ENCODE measurements at regions not wholly inside any gene's neighbourhood (a gene's known extent, or its start where the extent isn't known, plus 50 kb on each side); places are given as distances from the start of the nearest gene placed in this dataset.

GRCh38 chr4:36394352-36394903 is 113.0 kb downstream of the DTHD1 start:
- no peaks in the 10 kb centered on the region for H3K36me3 ChIP-seq (ENCODE audit: control insufficient read depth, insufficient read depth, low read length)
- peak; percentile 15 to 44 (median 31) for DNase-seq
- H3K4me3 ChIP-seq (ENCODE audit: insufficient read depth, low read depth, low read length, poor library complexity, severe bottlenecking): no peak overlapping the region
- peak overlapping the region; percentile 27 for H3K27ac ChIP-seq (ENCODE audit: insufficient read depth, low read length, poor library complexity, severe bottlenecking)
- H3K27me3 ChIP-seq (replicated peaks; ENCODE audit: control insufficient read depth, insufficient read depth, low read length, poor library complexity, severe bottlenecking): no peaks in the 10 kb centered on the region
- peaks cover 9% of the 10 kb centered on the region for H3K4me1 ChIP-seq (ENCODE audit: control insufficient read depth, insufficient read depth, low read length, poor library complexity, severe bottlenecking)
- H3K9me3 ChIP-seq (ENCODE audit: control insufficient read depth, low read length): no peaks in the 10 kb centered on the region

- no peak overlapping the region for H3K27ac ChIP-seq (ENCODE audit: insufficient read depth, low read length, poor library complexity, severe bottlenecking)
- no peaks in the 10 kb centered on the region for H3K27me3 ChIP-seq (replicated peaks; ENCODE audit: control insufficient read depth, insufficient read depth, low read length, poor library complexity, severe bottlenecking)
- no peaks in the 10 kb centered on the region for H3K9me3 ChIP-seq (ENCODE audit: control insufficient read depth, low read length)
- no peaks in the 10 kb centered on the region for H3K36me3 ChIP-seq (ENCODE audit: control insufficient read depth, insufficient read depth, low read length)
- no peak overlapping the region for H3K4me3 ChIP-seq (ENCODE audit: insufficient read depth, low read depth, low read length, poor library complexity, severe bottlenecking)
- peak in 2 of 3 donors; percentile 6 to 17 for DNase-seq
- H3K4me1 ChIP-seq (ENCODE audit: control insufficient read depth, insufficient read depth, low read length, poor library complexity, severe bottlenecking): peaks cover 3% of the 10 kb centered on the region
Observed at GRCh38 chr4:36399762-36400353, 118.4 kb downstream of the DTHD1 start.

- no peaks in the 10 kb centered on the region for H3K36me3 ChIP-seq (ENCODE audit: control insufficient read depth, insufficient read depth, low read length)
- no peaks in the 10 kb centered on the region for H3K27me3 ChIP-seq (replicated peaks; ENCODE audit: control insufficient read depth, insufficient read depth, low read length, poor library complexity, severe bottlenecking)
- H3K4me1 ChIP-seq (ENCODE audit: control insufficient read depth, insufficient read depth, low read length, poor library complexity, severe bottlenecking): no peaks in the 10 kb centered on the region
- no peak overlapping the region for H3K27ac ChIP-seq (ENCODE audit: insufficient read depth, low read length, poor library complexity, severe bottlenecking)
- no peaks in the 10 kb centered on the region for H3K9me3 ChIP-seq (ENCODE audit: control insufficient read depth, low read length)
- no peak for DNase-seq
- H3K4me3 ChIP-seq (ENCODE audit: insufficient read depth, low read depth, low read length, poor library complexity, severe bottlenecking): no peak overlapping the region
Observed at GRCh38 chr4:36402008-36402758, 120.8 kb downstream of the DTHD1 start.

- no peak overlapping the region for H3K4me3 ChIP-seq (ENCODE audit: insufficient read depth, low read depth, low read length, poor library complexity, severe bottlenecking)
- H3K36me3 ChIP-seq (ENCODE audit: control insufficient read depth, insufficient read depth, low read length): no peaks in the 10 kb centered on the region
- H3K27me3 ChIP-seq (replicated peaks; ENCODE audit: control insufficient read depth, insufficient read depth, low read length, poor library complexity, severe bottlenecking): no peaks in the 10 kb centered on the region
- no peak for DNase-seq
- no peak overlapping the region for H3K27ac ChIP-seq (ENCODE audit: insufficient read depth, low read length, poor library complexity, severe bottlenecking)
- no peaks in the 10 kb centered on the region for H3K4me1 ChIP-seq (ENCODE audit: control insufficient read depth, insufficient read depth, low read length, poor library complexity, severe bottlenecking)
- H3K9me3 ChIP-seq (ENCODE audit: control insufficient read depth, low read length): no peaks in the 10 kb centered on the region
Observed at GRCh38 chr4:36411338-36411737, 129.9 kb downstream of the DTHD1 start.

- Histone ChIP-seq H3K36me3 (ENCODE audit: control insufficient read depth, insufficient read depth, low read length) (no peaks in the 10 kb centered on the region), H3K4me3 (ENCODE audit: insufficient read depth, low read depth, low read length, poor library complexity, severe bottlenecking) (no peak overlapping the region), H3K27ac (ENCODE audit: insufficient read depth, low read length, poor library complexity, severe bottlenecking) (no peak overlapping the region), H3K9me3 (ENCODE audit: control insufficient read depth, low read length) (no peaks in the 10 kb centered on the region), H3K4me1 (ENCODE audit: control insufficient read depth, insufficient read depth, low read length, poor library complexity, severe bottlenecking) (no peaks in the 10 kb centered on the region), H3K27me3 (replicated peaks; ENCODE audit: control insufficient read depth, insufficient read depth, low read length, poor library complexity, severe bottlenecking) (no peaks in the 10 kb centered on the region)
- no peak for DNase-seq
Observed at GRCh38 chr4:36414248-36414647, 132.8 kb downstream of the DTHD1 start.

- Histone ChIP-seq H3K4me1 (ENCODE audit: control insufficient read depth, insufficient read depth, low read length, poor library complexity, severe bottlenecking) (no peaks in the 10 kb centered on the region), H3K4me3 (ENCODE audit: insufficient read depth, low read depth, low read length, poor library complexity, severe bottlenecking) (no peak overlapping the region), H3K36me3 (ENCODE audit: control insufficient read depth, insufficient read depth, low read length) (no peaks in the 10 kb centered on the region), H3K27ac (ENCODE audit: insufficient read depth, low read length, poor library complexity, severe bottlenecking) (no peak overlapping the region), H3K27me3 (replicated peaks; ENCODE audit: control insufficient read depth, insufficient read depth, low read length, poor library complexity, severe bottlenecking) (no peaks in the 10 kb centered on the region), H3K9me3 (ENCODE audit: control insufficient read depth, low read length) (no peaks in the 10 kb centered on the region)
- DNase-seq: no peak
Observed at GRCh38 chr4:36417146-36417545, 135.7 kb downstream of the DTHD1 start.

GRCh38 chr4:36420111-36420679 is 138.8 kb downstream of the DTHD1 start:
- Histone ChIP-seq H3K36me3 (ENCODE audit: control insufficient read depth, insufficient read depth, low read length) (no peaks in the 10 kb centered on the region), H3K27ac (ENCODE audit: insufficient read depth, low read length, poor library complexity, severe bottlenecking) (no peak overlapping the region), H3K9me3 (ENCODE audit: control insufficient read depth, low read length) (no peaks in the 10 kb centered on the region), H3K4me3 (ENCODE audit: insufficient read depth, low read depth, low read length, poor library complexity, severe bottlenecking) (no peak overlapping the region), H3K4me1 (ENCODE audit: control insufficient read depth, insufficient read depth, low read length, poor library complexity, severe bottlenecking) (no peaks in the 10 kb centered on the region), H3K27me3 (replicated peaks; ENCODE audit: control insufficient read depth, insufficient read depth, low read length, poor library complexity, severe bottlenecking) (no peaks in the 10 kb centered on the region)
- DNase-seq: no peak

- Histone ChIP-seq H3K36me3 (ENCODE audit: control insufficient read depth, insufficient read depth, low read length) (no peaks in the 10 kb centered on the region), H3K9me3 (ENCODE audit: control insufficient read depth, low read length) (no peaks in the 10 kb centered on the region), H3K4me3 (ENCODE audit: insufficient read depth, low read depth, low read length, poor library complexity, severe bottlenecking) (no peak overlapping the region), H3K27ac (ENCODE audit: insufficient read depth, low read length, poor library complexity, severe bottlenecking) (no peak overlapping the region), H3K4me1 (ENCODE audit: control insufficient read depth, insufficient read depth, low read length, poor library complexity, severe bottlenecking) (no peaks in the 10 kb centered on the region), H3K27me3 (replicated peaks; ENCODE audit: control insufficient read depth, insufficient read depth, low read length, poor library complexity, severe bottlenecking) (no peaks in the 10 kb centered on the region)
- DNase-seq: no peak
Observed at GRCh38 chr4:36422607-36423006, 141.2 kb downstream of the DTHD1 start.

GRCh38 chr4:36426741-36427140 is 145.3 kb downstream of the DTHD1 start:
- H3K27ac ChIP-seq (ENCODE audit: insufficient read depth, low read length, poor library complexity, severe bottlenecking): no peak overlapping the region
- DNase-seq: no peak

GRCh38 chr4:36427696-36428095 is 146.3 kb downstream of the DTHD1 start:
- Histone ChIP-seq H3K27ac (ENCODE audit: insufficient read depth, low read length, poor library complexity, severe bottlenecking) (no peak overlapping the region), H3K4me1 (ENCODE audit: control insufficient read depth, insufficient read depth, low read length, poor library complexity, severe bottlenecking) (no peaks in the 10 kb centered on the region), H3K27me3 (replicated peaks; ENCODE audit: control insufficient read depth, insufficient read depth, low read length, poor library complexity, severe bottlenecking) (no peaks in the 10 kb centered on the region), H3K4me3 (ENCODE audit: insufficient read depth, low read depth, low read length, poor library complexity, severe bottlenecking) (no peak overlapping the region), H3K36me3 (ENCODE audit: control insufficient read depth, insufficient read depth, low read length) (no peaks in the 10 kb centered on the region), H3K9me3 (ENCODE audit: control insufficient read depth, low read length) (no peaks in the 10 kb centered on the region)
- DNase-seq: no peak

More at GRCh38 chr4:36426741-36427140, 145.3 kb downstream of the DTHD1 start:
- H3K36me3 ChIP-seq (ENCODE audit: control insufficient read depth, insufficient read depth, low read length): no peaks in the 10 kb centered on the region
- H3K4me1 ChIP-seq (ENCODE audit: control insufficient read depth, insufficient read depth, low read length, poor library complexity, severe bottlenecking): no peaks in the 10 kb centered on the region
- H3K4me3 ChIP-seq (ENCODE audit: insufficient read depth, low read depth, low read length, poor library complexity, severe bottlenecking): no peak overlapping the region
- H3K9me3 ChIP-seq (ENCODE audit: control insufficient read depth, low read length): no peaks in the 10 kb centered on the region
- no peaks in the 10 kb centered on the region for H3K27me3 ChIP-seq (replicated peaks; ENCODE audit: control insufficient read depth, insufficient read depth, low read length, poor library complexity, severe bottlenecking)
